ENCODE measurements at regions not wholly inside any gene's neighbourhood (a gene's known extent, or its start where the extent isn't known, plus 50 kb on each side); places are given as distances from the start of the nearest gene placed in this dataset.

DNA sequence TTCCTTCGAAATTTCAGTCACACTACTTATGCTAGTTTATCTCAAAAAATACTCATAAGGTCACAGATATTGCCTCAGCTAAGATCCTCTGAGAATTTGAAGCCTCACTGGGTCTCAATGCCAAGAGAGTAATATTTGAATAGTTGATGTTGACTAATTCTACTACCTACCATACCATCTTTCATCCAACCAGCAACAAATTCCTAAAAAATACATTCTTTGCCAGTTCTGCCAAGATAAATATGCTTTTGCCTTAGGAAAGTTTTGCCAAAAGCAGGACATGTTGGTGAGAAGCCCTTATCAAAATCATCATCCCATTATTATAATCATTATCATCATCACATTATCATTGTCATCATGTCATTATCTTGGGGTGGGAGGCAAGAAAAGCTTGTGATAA lies 544.6 kb upstream of the ZEB2 start:
- DNase-seq (ENCODE audit: low read depth in 4 of 4, low spot score in 2 of 4), result no peak

DNA sequence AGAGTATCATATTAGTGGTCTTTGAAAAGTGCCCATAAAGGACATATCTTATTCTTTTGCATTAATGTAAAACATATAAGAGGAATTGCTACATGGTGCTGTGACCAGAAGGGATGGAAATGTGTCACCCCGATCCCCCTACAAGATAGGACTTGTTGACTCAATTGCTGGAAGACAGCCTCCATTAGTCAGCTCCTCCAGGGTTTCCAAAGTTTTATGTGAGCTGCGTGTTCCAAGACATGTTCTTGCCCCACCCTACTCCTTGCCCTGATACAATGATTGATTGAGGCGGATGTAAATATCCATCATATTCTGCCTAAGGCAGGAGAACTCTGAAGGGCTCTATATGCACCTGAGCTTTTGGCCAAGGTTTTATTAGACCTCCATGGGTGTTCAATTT lies 541.0 kb upstream of the ZEB2 start:
- DNase-seq (ENCODE audit: low read depth in 4 of 4, low spot score in 2 of 4), result no peak

DNA sequence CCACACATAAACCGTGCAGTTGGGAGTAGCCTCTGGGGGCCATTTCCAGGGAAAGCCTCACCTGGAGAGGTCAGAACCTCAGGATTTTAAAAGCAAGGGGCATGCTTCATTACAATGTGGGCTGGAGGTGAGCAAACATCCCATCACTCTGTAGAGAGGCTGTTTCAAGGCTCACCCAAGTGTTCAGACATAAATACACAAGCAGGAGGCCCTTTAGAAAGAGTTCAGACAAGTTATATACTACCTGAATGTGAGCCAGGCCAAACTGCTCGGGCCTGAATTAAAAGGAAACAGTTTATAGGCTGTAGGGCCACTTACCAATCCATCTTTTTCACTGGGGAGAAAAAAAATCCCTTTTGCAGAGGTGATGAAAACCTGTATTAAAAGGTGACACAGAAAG lies 540.0 kb upstream of the ZEB2 start:
- DNase-seq (ENCODE audit: low read depth in 4 of 4, low spot score in 2 of 4), result no peak

DNA sequence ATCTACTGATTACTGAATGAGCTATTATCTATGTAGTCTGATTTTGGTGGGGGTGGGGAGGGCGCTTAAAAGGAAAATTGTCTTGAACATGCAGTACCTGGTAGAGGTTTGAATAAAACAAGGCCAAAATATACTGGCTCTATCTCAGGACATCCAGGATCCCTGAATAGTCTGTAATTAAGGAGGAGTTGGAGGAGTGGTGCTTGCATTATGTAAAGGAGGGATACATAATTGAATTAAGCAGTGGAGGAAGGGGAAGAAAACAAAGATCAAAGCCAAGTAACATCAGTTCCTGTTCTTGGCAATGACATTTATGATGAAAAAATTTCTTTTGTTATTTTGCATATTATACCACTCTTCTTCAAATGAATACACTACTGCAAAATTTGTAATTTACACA lies 539.4 kb upstream of the ZEB2 start:
- DNase-seq (ENCODE audit: low read depth in 4 of 4, low spot score in 2 of 4), result no peak

DNA sequence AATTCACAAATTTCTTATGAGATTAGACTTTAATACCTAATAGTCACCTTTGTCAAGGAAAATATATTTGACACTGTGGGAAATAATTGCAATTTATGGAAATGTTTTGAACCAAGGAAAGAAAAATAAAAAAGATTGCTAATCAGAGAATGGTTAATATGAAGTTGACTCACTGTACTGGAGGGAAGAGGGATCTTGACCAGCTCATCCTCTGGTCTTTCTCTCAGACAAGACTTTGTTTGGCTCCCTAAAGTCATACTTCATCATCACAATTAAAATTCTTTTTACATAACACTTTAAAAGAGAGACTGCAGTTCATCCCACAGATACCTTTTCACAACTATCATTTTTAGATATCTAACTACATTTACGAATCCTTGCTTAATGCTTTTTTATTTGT lies 538.5 kb upstream of the ZEB2 start:
- no peak for DNase-seq (ENCODE audit: low read depth in 4 of 4, low spot score in 2 of 4)

DNA sequence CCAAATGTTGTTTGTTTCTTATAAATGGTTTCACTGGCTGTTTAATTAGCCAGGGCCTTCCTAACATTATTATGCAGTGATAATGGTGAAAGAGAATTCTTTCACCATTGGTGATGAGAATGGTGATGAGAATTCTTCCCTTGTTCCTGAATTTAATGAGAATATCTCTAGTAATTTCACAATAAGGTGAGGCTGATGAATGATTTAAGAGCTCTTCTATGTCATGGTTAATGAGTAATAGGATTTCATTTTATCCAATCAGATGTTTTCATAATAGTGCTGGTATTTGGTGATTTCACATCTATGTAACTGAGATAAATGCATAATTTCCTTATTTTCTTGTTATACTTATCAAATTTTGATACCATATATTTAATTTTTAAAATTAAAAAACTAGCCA lies 535.7 kb upstream of the ZEB2 start:
- no peak for DNase-seq (ENCODE audit: low read depth in 4 of 4, low spot score in 2 of 4)

DNA sequence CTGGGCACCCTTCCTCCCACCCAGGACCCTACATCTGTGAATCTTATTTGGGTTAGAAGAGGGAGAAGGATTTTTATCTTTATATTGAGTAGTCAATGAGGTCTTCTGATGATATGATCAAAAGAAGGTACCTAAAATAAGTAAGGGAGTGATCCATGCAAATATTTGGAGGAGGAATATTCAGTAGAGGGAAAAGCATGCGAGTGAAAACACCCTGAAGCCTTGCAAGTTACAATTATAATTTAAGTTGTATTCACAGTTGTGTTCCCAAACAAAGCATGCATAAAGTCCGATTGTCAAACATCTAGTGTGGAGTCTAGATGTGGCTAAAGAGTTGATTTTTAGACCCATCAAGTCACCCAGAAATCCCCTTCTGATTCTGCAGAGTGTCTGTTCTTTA lies 530.2 kb upstream of the ZEB2 start:
- no peak for DNase-seq (ENCODE audit: low read depth in 4 of 4, low spot score in 2 of 4)

DNA sequence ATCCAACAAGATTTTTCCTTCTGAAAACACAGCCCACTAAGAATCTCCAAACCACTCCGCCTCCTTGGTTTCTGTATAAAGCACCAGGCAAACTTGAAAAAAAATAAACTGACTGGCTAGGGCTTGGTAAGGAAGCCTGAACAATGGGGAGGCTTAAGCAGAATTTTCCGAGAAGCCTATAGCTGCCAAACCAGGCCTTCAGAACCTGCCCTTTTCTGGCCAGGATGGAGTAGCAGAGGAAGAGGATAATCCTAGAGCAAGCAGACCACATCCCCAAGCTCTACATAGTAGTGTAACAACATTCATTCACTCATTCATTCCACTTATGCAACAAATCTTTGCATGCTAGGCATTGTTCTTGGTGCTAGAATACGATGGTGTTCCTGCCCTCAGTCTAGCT lies 529.6 kb upstream of the ZEB2 start:
- DNase-seq (ENCODE audit: low read depth in 4 of 4, low spot score in 2 of 4), result no peak

DNA sequence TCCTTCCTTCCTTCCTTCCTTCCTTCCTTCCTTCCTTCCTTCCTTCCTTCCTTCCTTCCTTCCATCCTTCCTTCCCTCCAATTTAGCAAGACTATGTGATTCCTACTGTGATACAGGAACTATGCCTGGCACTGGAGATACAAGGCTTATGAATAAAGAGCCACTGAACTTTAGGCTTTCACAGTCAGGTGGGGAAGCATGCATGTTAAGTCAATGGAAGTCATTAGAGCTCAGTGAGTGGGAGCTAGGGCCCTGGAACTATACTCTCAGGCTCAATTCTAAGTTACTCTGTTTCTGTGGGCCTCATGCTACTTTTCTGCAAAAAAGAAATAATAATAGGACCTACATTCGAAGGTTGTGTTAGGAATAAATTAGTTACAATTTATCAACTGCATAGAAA lies 527.6 kb upstream of the ZEB2 start:
- no peak for DNase-seq (ENCODE audit: low read depth in 4 of 4, low spot score in 2 of 4)

DNA sequence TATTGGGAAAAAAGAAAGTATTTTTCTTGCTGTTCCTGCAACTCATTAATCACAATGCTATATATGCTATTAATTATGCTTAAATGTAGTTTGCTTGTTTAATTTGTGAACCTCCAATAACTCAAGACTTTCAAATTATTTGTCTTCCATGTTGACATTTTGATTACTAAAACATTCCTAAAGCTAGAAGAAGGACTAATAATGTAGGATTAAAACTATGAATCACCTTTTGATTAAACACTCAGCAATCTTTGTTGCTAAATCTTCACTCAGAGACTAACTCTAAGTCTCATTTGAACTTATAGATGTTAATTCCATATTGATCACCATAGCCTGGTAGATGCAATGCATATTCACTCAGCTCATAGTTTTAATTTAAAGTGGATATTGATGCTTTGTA lies 524.6 kb upstream of the ZEB2 start:
- DNase-seq (ENCODE audit: low read depth in 4 of 4, low spot score in 2 of 4), result no peak

DNA sequence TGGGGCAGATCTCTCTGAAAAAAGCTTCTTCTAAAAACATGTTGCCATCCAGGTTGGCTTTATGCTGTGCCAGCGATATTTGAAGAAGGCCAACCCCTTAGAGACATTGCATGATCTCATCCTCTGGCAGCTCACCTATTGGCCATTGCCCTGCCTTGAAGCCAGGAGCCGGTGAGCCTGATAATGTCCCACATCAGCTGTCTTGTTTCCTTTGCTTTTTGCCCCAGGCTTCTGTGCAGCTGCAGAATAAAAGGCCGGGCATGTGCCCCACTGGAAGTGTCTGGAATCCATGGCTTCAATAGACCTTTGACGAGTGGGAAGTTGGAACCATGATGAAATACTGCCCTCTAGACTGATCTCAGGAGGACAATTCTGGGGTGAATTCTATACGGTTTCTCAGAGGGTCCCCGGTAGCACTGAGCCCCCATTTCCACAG lies 523.5 kb upstream of the ZEB2 start:
- DNase-seq (ENCODE audit: low read depth in 4 of 4, low spot score in 2 of 4), result no peak

DNA sequence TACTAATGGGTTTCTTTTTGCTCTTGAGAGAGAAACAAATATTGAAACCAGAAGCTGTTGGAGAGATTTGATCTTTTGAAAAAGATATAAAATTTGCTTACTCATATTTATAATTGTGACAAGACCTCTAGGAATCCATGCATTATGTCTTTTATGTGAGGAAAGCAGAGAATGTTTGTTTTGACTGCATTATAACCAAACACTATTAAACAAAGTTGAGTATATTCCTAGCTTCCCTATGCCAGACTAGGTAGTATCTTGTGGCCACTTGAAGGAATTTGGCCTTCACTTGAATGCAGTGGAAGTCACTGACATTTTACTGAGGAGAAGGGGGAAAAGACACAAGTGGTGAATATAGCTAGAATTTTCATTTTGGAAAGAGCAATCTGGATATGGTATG lies 521.8 kb upstream of the ZEB2 start:
- DNase-seq (ENCODE audit: low read depth in 4 of 4, low spot score in 2 of 4), result no peak

DNA sequence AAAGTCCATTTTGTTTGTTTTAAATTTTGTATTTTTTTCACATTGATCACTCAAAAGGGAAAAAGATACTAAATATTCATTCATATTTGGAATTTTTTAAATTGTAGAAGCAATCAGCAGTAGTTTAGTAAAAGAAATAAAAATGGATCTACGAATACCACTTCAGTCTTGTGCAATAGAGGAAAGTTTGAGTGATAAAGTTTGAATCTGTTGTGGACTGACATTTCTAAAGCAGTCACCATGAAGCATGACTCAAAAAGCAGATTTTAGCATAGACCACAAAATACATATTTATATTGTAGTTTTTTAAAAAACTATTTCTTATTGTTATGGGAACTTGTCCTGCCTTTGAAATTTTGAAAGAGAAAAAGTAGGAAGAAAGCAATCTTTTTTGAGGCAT lies 520.5 kb upstream of the ZEB2 start:
- no peak for DNase-seq (ENCODE audit: low read depth in 4 of 4, low spot score in 2 of 4)

DNA sequence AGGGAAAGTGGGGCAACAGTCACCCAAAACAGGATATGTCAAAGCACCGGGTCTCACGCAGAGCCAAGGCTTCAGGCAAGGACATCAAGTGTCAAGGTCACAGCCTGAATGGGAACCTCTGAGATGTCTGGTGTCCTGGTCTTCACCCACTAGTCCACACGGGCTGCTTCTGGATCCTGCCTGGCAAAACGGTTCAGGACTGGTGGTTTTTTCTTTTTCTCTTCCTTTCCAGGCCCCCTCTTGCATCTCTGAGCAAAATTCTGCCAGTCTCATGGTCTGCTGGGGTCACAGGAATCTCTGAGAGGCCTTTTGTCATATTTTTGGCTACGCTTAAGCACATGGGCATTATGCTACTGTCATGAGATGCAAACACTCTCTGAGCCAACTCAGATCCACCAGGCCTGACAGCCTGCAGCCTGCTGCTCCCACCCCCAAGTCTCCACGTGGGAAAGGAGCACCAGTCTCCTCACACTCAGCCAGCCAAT lies 518.2 kb upstream of the ZEB2 start:
- DNase-seq (ENCODE audit: low read depth in 4 of 4, low spot score in 2 of 4), result no peak

DNA sequence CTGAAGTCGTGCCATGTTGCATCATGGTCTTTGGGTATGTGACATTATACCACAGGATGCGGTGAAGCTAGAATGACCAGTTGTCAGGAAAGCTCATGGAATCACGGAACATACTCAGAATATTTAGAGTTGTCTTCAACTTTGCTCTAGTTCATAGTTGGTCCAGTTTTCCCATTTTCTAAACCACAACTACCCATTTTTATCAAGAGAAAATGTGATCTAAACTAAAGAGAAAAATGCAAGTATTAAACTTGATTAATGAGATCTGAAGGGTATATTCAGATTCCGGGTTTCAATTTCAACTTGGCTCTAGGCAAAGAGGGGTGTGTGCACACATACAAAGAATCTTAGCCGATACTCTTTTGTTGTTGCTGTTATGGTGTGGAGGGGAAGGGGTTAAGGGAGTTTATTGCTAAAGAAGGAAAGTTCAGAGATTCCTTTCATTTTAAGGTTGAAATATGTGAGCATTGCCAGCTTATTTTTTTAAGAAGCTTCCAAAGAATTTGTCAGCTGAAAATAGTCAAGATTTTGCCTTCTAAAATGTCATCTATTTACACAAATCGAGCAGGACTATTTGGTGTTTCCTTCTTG lies 516.6 kb upstream of the ZEB2 start:
- no peak for DNase-seq (ENCODE audit: low read depth in 4 of 4, low spot score in 2 of 4)

DNA sequence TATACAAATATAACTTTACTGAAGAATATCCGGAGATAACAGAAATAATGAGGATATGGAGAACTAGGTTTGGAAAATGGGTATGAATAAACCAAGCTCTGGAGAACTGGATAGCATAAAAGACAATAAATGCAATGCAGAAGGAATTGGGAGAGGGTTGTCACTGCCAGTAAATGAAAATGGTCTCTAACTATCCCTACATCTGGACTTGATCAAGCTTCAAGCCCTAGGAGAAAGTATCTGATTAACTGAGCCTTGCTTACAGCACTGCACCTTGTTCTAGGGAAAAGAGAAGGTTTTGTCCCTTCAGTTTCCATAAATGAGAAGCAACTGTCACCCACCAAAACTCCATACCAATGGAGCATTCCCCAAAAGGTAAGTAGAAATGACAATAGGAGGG lies 514.6 kb upstream of the ZEB2 start:
- no peak for DNase-seq (ENCODE audit: low read depth in 4 of 4, low spot score in 2 of 4)

DNA sequence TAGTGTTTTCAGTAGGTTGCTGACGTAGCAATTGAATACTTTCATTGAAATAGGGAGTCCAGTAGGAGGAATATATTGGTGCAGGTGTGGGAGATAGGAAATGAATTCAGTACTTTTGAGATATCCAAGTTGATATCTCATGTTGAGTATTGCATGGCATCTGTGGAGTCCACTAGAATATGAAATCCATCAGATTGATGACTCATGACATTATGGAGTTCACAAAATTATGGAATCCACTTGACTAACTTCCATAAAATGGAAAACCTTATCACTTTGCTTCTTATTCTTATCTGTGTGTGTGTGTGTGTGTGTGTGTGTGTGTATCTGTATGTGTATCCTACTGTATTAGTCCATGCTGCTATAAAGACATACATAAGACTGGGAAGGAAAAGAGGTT lies 513.5 kb upstream of the ZEB2 start:
- no peak for DNase-seq (ENCODE audit: low read depth in 4 of 4, low spot score in 2 of 4)

DNA sequence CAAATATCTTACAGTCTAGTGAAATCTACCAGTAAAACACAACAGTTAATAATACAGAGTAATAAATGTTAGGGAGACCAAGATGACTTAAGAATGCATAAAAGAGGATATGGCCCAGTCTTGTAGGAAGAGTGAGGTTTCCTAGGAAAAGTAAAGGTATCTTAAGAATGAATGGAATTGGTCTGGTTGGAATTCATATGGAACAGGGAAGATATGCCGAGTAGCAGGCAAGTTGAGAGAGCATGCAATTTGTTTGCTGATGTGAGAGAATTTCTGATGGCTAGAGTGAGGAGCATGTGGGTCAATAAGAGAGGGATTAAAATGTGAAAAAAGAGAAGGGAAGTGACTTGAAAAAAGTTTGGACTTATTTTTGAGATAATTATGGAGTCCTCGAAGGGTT lies 512.9 kb upstream of the ZEB2 start:
- DNase-seq (ENCODE audit: low read depth in 4 of 4, low spot score in 2 of 4), result no peak

DNA sequence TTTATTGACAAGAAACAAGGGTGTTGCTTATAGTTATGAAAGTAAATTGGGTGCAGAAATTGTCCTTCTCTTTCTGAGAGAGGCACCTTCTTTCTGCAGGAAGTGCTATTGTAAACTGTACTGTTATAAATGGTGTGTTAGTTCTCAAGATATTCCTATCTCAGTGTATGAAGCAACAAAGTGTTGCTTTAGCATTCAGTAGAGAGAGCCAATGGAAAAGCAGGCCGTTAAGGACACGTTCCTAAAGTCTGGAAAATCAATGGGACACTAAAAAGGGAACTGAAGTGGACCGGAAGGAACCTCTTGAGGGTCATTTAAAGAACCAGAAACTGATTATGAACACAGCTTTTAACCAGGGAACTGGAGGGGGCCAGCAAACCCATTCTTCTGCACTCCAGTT lies 510.0 kb upstream of the ZEB2 start:
- DNase-seq (ENCODE audit: low read depth in 4 of 4, low spot score in 2 of 4), result no peak

DNA sequence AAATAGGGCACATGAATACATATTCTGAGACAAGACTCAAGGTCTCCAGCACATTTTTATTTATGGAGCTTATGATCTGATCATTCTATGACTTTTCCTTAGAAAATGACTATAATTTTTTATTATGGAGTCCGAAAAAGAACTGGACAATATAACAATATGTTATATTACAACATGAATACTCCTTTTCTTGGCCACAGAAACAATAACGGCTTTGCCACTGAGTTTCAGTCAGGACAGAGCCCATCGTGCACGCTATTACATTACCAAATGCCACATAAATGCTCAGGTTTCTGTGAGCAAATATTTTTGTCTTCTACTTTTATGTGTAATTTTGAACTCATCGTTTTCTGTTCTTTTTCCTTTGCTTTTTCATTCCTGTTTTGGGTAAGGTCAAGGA lies 509.2 kb upstream of the ZEB2 start:
- DNase-seq (ENCODE audit: low read depth in 4 of 4, low spot score in 2 of 4), result no peak

DNA sequence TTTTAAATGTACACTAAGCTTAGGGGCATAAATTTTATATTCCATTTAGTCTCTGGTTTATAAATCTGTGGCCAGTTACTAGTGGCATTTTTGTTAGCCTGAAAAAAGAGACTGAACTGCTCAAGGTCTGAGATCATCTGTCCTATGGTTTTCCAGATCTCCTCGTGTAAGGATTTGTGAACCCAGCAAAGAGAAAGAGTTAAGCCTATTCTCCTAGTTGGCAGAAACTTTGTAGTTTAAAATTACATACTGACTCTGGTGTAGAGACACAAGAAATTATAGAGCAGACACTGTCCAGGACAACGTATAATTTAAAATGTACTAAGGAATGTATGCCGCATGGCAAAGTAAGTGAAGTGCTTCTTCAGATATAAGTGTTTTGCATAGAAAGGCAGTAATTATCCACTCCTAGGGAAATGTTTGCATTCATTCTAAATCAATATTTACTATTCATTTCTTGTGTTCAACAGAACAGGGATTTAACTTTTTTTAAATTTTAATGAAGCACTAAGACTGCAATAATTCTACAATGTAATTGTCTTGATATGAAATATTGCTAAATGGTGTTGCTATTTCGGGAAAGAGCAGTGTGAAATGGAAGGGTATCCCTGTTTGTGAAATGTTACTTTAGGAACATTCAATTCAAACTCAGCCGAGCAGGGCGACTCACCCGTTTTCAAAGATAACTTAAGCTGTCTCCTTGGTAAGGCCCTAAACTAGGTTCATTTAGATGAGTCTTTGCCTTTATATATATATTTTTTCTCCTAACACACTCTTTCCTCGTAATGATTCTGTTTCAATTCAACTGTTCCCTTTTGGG lies 508.4 kb upstream of the ZEB2 start:
- DNase-seq (ENCODE audit: low read depth in 4 of 4, low spot score in 2 of 4), result no peak

Data from left renal cortex interstitium (tissue), 4 donors.